ENCODE measurements at regions not wholly inside any gene's neighbourhood (a gene's known extent, or its start where the extent isn't known, plus 50 kb on each side); places are given as distances from the start of the nearest gene placed in this dataset.

DNA sequence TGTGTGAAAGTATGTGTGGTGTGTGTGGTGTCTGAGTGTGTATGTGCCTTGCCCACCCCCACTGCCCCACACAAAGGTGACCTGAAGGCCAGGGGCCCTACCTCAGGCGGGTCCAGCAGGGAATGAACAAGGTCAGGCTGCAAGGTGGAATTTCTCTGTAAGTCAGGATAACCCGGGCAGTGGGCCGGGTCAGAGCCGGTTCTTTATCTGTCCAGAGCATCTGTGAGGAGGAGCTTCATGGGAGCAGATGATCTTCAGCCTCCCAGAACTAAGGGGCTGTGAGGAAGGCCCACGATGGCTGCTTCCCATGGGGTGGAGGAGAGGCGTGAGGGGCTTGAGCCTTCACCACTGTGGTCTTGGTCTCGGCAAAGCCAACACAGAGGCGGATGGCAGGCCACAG lies 150.3 kb downstream of the TFCP2L1 start:
- H3K4me3 ChIP-seq (ENCODE audit: low read length) = no peak overlapping the region
- no peak overlapping the region for H2AFZ ChIP-seq (ENCODE audit: low read depth, low read length)
- no peaks in the 10 kb centered on the region for H4K20me1 ChIP-seq (ENCODE audit: insufficient read depth)
- no peak overlapping the region for H3K4me2 ChIP-seq (ENCODE audit: low read length)
- TF ChIP-seq POLR2AphosphoS5 (IDR thresholded peaks at IDR 0.05) = no peak
- no peak for TF ChIP-seq TAF1 (IDR thresholded peaks at IDR 0.05; ENCODE audit: low read depth)
- no peak for TF ChIP-seq EP300 (conservative IDR thresholded peaks at IDR 0.05; ENCODE audit: poor library complexity, severe bottlenecking)
- TF ChIP-seq SMC3 (conservative IDR thresholded peaks at IDR 0.05; ENCODE audit: poor library complexity) = no peak
- no peak for TF ChIP-seq MXI1 (conservative IDR thresholded peaks at IDR 0.05; ENCODE audit: poor library complexity, severe bottlenecking)
- no peaks in the 10 kb centered on the region for H3F3A ChIP-seq (ENCODE audit: insufficient read depth, low read length, poor library complexity, severe bottlenecking)
- no peaks in the 10 kb centered on the region for H3K79me2 ChIP-seq (replicated peaks; ENCODE audit: insufficient read depth, low read length)
- no peaks in the 10 kb centered on the region for H3K9me3 ChIP-seq (ENCODE audit: low read length)
- no peaks in the 10 kb centered on the region for H3K36me3 ChIP-seq (ENCODE audit: insufficient read depth, low read length)
- no peaks in the 10 kb centered on the region for H3K9me2 ChIP-seq (ENCODE audit: insufficient read depth, low read length)
- H3K9ac ChIP-seq (ENCODE audit: low read length) = no peak overlapping the region
- H3K27ac ChIP-seq (ENCODE audit: low read length) = no peak overlapping the region
- H3K27me3 ChIP-seq (ENCODE audit: insufficient read depth, low read depth, low read length) = no peaks in the 10 kb centered on the region

DNA sequence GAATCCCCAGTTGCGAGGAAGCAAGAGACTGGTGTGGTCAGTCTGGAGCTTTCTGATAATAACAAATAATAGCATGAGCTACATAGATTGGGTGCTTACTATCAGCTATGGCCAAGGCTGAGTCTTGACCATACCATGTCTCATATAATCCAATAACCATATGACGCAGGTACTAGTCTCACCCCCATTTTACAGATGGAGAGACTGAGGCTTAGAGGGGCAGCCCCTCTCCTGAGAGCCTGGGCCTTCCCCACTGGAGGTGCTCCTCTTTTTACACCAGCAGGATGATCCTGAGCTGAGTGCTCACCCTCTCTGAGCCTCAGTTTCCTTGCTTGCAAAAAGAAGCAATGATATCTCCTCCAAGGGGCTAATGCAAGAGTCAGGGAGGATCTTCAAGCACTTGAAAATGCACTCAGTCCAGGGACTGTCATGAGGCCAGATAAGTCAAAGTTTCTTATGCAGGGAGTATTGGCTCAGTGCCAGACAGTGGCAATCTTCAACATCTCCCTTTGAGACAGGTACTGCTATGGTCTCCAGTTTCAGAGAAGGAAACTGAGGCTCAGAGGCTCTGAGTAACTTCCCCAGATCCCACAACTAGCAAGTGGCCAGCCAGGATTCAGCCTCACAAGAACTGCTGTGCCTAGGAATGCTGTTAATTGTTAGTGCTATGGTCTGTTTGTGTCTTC lies 149.7 kb downstream of the TFCP2L1 start:
- Histone ChIP-seq H3K36me3 (ENCODE audit: insufficient read depth, low read length) (no peaks in the 10 kb centered on the region), H3K79me2 (replicated peaks; ENCODE audit: insufficient read depth, low read length) (no peaks in the 10 kb centered on the region), H3K4me3 (ENCODE audit: low read length) (no peak overlapping the region), H3K9me2 (ENCODE audit: insufficient read depth, low read length) (no peaks in the 10 kb centered on the region), H3K27me3 (ENCODE audit: insufficient read depth, low read depth, low read length) (no peaks in the 10 kb centered on the region), H3F3A (ENCODE audit: insufficient read depth, low read length, poor library complexity, severe bottlenecking) (no peaks in the 10 kb centered on the region), H3K9ac (ENCODE audit: low read length) (no peak overlapping the region), H4K20me1 (ENCODE audit: insufficient read depth) (no peaks in the 10 kb centered on the region), H3K27ac (ENCODE audit: low read length) (no peak overlapping the region), H2AFZ (ENCODE audit: low read depth, low read length) (no peak overlapping the region), H3K4me2 (ENCODE audit: low read length) (no peak overlapping the region), H3K9me3 (ENCODE audit: low read length) (no peaks in the 10 kb centered on the region)
- TF ChIP-seq, protein P1, sequence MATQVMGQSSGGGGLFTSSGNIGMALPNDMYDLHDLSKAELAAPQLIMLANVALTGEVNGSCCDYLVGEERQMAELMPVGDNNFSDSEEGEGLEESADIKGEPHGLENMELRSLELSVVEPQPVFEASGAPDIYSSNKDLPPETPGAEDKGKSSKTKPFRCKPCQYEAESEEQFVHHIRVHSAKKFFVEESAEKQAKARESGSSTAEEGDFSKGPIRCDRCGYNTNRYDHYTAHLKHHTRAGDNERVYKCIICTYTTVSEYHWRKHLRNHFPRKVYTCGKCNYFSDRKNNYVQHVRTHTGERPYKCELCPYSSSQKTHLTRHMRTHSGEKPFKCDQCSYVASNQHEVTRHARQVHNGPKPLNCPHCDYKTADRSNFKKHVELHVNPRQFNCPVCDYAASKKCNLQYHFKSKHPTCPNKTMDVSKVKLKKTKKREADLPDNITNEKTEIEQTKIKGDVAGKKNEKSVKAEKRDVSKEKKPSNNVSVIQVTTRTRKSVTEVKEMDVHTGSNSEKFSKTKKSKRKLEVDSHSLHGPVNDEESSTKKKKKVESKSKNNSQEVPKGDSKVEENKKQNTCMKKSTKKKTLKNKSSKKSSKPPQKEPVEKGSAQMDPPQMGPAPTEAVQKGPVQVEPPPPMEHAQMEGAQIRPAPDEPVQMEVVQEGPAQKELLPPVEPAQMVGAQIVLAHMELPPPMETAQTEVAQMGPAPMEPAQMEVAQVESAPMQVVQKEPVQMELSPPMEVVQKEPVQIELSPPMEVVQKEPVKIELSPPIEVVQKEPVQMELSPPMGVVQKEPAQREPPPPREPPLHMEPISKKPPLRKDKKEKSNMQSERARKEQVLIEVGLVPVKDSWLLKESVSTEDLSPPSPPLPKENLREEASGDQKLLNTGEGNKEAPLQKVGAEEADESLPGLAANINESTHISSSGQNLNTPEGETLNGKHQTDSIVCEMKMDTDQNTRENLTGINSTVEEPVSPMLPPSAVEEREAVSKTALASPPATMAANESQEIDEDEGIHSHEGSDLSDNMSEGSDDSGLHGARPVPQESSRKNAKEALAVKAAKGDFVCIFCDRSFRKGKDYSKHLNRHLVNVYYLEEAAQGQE (IDR thresholded peaks at IDR 0.05; ENCODE audit: borderline replicate concordance) = no peak
- TF ChIP-seq TAF1 (IDR thresholded peaks at IDR 0.05; ENCODE audit: low read depth) (no peak), EZH2 (IDR thresholded peaks at IDR 0.05; ENCODE audit: borderline replicate concordance, insufficient read depth, low read length, poor library complexity, severe bottlenecking) (no peak)

DNA sequence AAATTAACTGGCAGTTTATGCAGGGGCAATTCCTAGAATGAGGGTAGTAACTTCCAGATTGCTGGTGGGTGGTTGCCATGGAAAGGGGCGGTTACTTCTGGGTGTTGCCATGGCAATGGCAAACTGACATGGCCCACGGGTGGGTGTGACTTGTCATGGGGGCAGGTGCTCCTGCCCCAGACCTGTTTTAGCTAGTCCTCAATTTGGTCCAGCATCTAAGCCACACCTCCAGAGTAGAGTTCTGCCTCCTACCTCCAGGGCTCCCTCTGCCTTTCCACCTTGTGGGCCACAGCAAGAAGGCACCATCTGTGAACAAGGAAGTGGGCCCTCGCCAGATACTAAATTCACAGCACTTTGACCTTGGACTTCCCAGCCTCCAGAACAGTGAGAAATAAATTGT lies 148.7 kb downstream of the TFCP2L1 start:
- Histone ChIP-seq H2AFZ (ENCODE audit: low read depth, low read length) (no peak overlapping the region), H3K4me2 (ENCODE audit: low read length) (no peak overlapping the region), H3K27me3 (ENCODE audit: insufficient read depth, low read depth, low read length) (no peaks in the 10 kb centered on the region), H3K9me2 (ENCODE audit: insufficient read depth, low read length) (no peaks in the 10 kb centered on the region), H3K4me3 (ENCODE audit: low read length) (no peak overlapping the region), H3K9me3 (ENCODE audit: low read length) (no peaks in the 10 kb centered on the region), H4K20me1 (ENCODE audit: insufficient read depth) (no peaks in the 10 kb centered on the region), H3K79me2 (replicated peaks; ENCODE audit: insufficient read depth, low read length) (no peaks in the 10 kb centered on the region), H3K9ac (ENCODE audit: low read length) (no peak overlapping the region), H3F3A (ENCODE audit: insufficient read depth, low read length, poor library complexity, severe bottlenecking) (no peaks in the 10 kb centered on the region), H3K36me3 (ENCODE audit: insufficient read depth, low read length) (no peaks in the 10 kb centered on the region), H3K27ac (ENCODE audit: low read length) (no peak overlapping the region)
- TF ChIP-seq EZH2 (IDR thresholded peaks at IDR 0.05; ENCODE audit: borderline replicate concordance, insufficient read depth, low read length, poor library complexity, severe bottlenecking) (no peak), POLR2AphosphoS5 (IDR thresholded peaks at IDR 0.05) (no peak), EP300 (conservative IDR thresholded peaks at IDR 0.05; ENCODE audit: poor library complexity, severe bottlenecking) (no peak), TAF1 (IDR thresholded peaks at IDR 0.05; ENCODE audit: low read depth) (no peak), MXI1 (conservative IDR thresholded peaks at IDR 0.05; ENCODE audit: poor library complexity, severe bottlenecking) (no peak)
- TF ChIP-seq, protein P2, sequence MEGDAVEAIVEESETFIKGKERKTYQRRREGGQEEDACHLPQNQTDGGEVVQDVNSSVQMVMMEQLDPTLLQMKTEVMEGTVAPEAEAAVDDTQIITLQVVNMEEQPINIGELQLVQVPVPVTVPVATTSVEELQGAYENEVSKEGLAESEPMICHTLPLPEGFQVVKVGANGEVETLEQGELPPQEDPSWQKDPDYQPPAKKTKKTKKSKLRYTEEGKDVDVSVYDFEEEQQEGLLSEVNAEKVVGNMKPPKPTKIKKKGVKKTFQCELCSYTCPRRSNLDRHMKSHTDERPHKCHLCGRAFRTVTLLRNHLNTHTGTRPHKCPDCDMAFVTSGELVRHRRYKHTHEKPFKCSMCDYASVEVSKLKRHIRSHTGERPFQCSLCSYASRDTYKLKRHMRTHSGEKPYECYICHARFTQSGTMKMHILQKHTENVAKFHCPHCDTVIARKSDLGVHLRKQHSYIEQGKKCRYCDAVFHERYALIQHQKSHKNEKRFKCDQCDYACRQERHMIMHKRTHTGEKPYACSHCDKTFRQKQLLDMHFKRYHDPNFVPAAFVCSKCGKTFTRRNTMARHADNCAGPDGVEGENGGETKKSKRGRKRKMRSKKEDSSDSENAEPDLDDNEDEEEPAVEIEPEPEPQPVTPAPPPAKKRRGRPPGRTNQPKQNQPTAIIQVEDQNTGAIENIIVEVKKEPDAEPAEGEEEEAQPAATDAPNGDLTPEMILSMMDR (IDR thresholded peaks at IDR 0.05; ENCODE audit: poor library complexity, severe bottlenecking) = no peak
- TF ChIP-seq, protein P1 (IDR thresholded peaks at IDR 0.05; ENCODE audit: borderline replicate concordance) = no peak

All from neural cell (in vitro differentiated cells).